ENCODE measurements at regions not wholly inside any gene's neighbourhood (a gene's known extent, or its start where the extent isn't known, plus 50 kb on each side); places are given as distances from the start of the nearest gene placed in this dataset.

DNA sequence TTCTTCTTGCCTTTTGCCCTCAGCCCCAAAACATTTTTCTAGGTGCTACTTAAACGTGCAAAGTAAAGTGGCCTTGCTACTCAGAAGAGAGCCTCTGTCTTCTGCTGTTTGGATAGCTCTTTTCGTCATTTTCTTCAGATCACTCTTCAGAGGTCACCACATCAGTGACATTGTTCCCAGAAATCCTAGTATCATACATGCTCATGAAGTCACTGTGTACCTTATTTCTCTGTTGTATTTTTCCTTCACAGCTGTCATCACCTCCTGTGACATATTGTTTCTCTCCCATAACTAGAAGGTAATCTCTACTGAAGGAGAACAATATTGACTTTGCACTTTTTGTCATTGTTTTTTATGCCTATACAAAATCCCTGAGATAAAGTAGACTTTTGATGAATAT is 237.0 kb upstream of the CDH18 start:
- ATAC-seq = no peak
- TF ChIP-seq ZNF8 (CRISPR knock-in tag; IDR thresholded peaks at IDR 0.05) (no peak), ZC3H10 (CRISPR knock-in tag; IDR thresholded peaks at IDR 0.05) (no peak), TSHZ2 (CRISPR knock-in tag; IDR thresholded peaks at IDR 0.05) (no peak), TCF4 (CRISPR knock-in tag; IDR thresholded peaks at IDR 0.05; ENCODE audit: borderline replicate concordance) (no peak), ZFP30 (CRISPR knock-in tag; IDR thresholded peaks at IDR 0.05) (no peak), SNAI2 (CRISPR knock-in tag; IDR thresholded peaks at IDR 0.05) (no peak), TOX (CRISPR knock-in tag; IDR thresholded peaks at IDR 0.05; ENCODE audit: borderline replicate concordance) (no peak), ZFP3 (CRISPR knock-in tag; IDR thresholded peaks at IDR 0.05) (no peak), RARB (CRISPR knock-in tag; IDR thresholded peaks at IDR 0.05) (no peak), PPARA (CRISPR knock-in tag; IDR thresholded peaks at IDR 0.05; ENCODE audit: borderline replicate concordance) (no peak), CREB5 (CRISPR knock-in tag; IDR thresholded peaks at IDR 0.05; ENCODE audit: low read depth) (no peak), PATZ1 (CRISPR knock-in tag; IDR thresholded peaks at IDR 0.05; ENCODE audit: borderline replicate concordance) (no peak), ARNTL (CRISPR knock-in tag; IDR thresholded peaks at IDR 0.05; ENCODE audit: borderline replicate concordance, low read depth) (no peak), ISL1 (CRISPR knock-in tag; IDR thresholded peaks at IDR 0.05) (no peak), OSR1 (CRISPR knock-in tag; IDR thresholded peaks at IDR 0.05) (no peak), ESRRG (CRISPR knock-in tag; IDR thresholded peaks at IDR 0.05) (no peak), ZNF565 (CRISPR knock-in tag; conservative IDR thresholded peaks at IDR 0.05; ENCODE audit: low read depth) (no peak)
- TF ChIP-seq, protein P1, sequence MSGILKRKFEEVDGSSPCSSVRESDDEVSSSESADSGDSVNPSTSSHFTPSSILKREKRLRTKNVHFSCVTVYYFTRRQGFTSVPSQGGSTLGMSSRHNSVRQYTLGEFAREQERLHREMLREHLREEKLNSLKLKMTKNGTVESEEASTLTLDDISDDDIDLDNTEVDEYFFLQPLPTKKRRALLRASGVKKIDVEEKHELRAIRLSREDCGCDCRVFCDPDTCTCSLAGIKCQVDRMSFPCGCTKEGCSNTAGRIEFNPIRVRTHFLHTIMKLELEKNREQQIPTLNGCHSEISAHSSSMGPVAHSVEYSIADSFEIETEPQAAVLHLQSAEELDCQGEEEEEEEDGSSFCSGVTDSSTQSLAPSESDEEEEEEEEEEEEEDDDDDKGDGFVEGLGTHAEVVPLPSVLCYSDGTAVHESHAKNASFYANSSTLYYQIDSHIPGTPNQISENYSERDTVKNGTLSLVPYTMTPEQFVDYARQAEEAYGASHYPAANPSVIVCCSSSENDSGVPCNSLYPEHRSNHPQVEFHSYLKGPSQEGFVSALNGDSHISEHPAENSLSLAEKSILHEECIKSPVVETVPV (CRISPR knock-in tag; IDR thresholded peaks at IDR 0.05) = no peak

GRCh38 chr5:20224046-20224445 is 236.0 kb upstream of the CDH18 start:
- TF ChIP-seq ZC3H10 (CRISPR knock-in tag; IDR thresholded peaks at IDR 0.05) (no peak), TOX (CRISPR knock-in tag; IDR thresholded peaks at IDR 0.05; ENCODE audit: borderline replicate concordance) (no peak), TCF4 (CRISPR knock-in tag; IDR thresholded peaks at IDR 0.05; ENCODE audit: borderline replicate concordance) (no peak), OSR1 (CRISPR knock-in tag; IDR thresholded peaks at IDR 0.05) (no peak), ISL1 (CRISPR knock-in tag; IDR thresholded peaks at IDR 0.05) (no peak), ZNF8 (CRISPR knock-in tag; IDR thresholded peaks at IDR 0.05) (no peak), PATZ1 (CRISPR knock-in tag; IDR thresholded peaks at IDR 0.05; ENCODE audit: borderline replicate concordance) (no peak), CREB5 (CRISPR knock-in tag; IDR thresholded peaks at IDR 0.05; ENCODE audit: low read depth) (no peak), ZNF70 (CRISPR knock-in tag; IDR thresholded peaks at IDR 0.05) (no peak), SNAI2 (CRISPR knock-in tag; IDR thresholded peaks at IDR 0.05) (no peak)
- ATAC-seq = no peak

DNA sequence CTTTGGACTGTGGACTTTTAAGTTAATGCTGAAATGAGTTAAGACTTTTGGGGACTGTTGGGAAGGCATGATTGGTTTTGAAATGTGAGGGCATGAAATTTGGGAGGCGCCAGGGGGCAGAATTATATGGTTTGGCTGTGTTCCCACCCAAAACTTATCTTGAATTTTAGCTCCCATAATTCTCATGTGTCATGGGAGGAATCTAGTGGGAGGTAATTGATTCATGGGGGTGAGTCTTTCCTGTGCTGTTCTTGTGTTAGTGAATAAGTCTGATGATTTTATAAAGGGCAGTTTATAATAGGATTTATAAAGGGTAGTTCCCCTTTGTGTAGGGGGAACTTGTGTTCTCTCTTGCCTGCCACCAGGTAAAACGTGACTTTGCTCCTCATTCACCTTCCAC is 235.5 kb upstream of the CDH18 start:
- no peak for ATAC-seq
- no peak for TF ChIP-seq TOX (CRISPR knock-in tag; IDR thresholded peaks at IDR 0.05; ENCODE audit: borderline replicate concordance)
- TF ChIP-seq ZFP30 (CRISPR knock-in tag; IDR thresholded peaks at IDR 0.05) = no peak
- no peak for TF ChIP-seq OSR1 (CRISPR knock-in tag; IDR thresholded peaks at IDR 0.05)
- no peak for TF ChIP-seq CREB5 (CRISPR knock-in tag; IDR thresholded peaks at IDR 0.05; ENCODE audit: low read depth)
- no peak for TF ChIP-seq ESRRG (CRISPR knock-in tag; IDR thresholded peaks at IDR 0.05)
- TF ChIP-seq CSDC2 (CRISPR knock-in tag; IDR thresholded peaks at IDR 0.05) = no peak
- TF ChIP-seq ZC3H10 (CRISPR knock-in tag; IDR thresholded peaks at IDR 0.05) = no peak
- TF ChIP-seq BACH2 (CRISPR knock-in tag; IDR thresholded peaks at IDR 0.05; ENCODE audit: borderline replicate concordance) = no peak
- TF ChIP-seq TCF4 (CRISPR knock-in tag; IDR thresholded peaks at IDR 0.05; ENCODE audit: borderline replicate concordance) = no peak
- no peak for TF ChIP-seq GLIS3 (CRISPR knock-in tag; IDR thresholded peaks at IDR 0.05)
- no peak for TF ChIP-seq POU6F1 (CRISPR knock-in tag; IDR thresholded peaks at IDR 0.05; ENCODE audit: borderline replicate concordance, low read depth)
- TF ChIP-seq RARB (CRISPR knock-in tag; IDR thresholded peaks at IDR 0.05) = no peak
- TF ChIP-seq ARNTL (CRISPR knock-in tag; IDR thresholded peaks at IDR 0.05; ENCODE audit: borderline replicate concordance, low read depth) = no peak
- TF ChIP-seq ZNF565 (CRISPR knock-in tag; conservative IDR thresholded peaks at IDR 0.05; ENCODE audit: low read depth) = no peak

Data from SK-N-SH treated with all-trans-retinoic acid at 6 μM for 48 hours (cell line).